ENCODE measurements at regions not wholly inside any gene's neighbourhood (a gene's known extent, or its start where the extent isn't known, plus 50 kb on each side); places are given as distances from the start of the nearest gene placed in this dataset.

DNA sequence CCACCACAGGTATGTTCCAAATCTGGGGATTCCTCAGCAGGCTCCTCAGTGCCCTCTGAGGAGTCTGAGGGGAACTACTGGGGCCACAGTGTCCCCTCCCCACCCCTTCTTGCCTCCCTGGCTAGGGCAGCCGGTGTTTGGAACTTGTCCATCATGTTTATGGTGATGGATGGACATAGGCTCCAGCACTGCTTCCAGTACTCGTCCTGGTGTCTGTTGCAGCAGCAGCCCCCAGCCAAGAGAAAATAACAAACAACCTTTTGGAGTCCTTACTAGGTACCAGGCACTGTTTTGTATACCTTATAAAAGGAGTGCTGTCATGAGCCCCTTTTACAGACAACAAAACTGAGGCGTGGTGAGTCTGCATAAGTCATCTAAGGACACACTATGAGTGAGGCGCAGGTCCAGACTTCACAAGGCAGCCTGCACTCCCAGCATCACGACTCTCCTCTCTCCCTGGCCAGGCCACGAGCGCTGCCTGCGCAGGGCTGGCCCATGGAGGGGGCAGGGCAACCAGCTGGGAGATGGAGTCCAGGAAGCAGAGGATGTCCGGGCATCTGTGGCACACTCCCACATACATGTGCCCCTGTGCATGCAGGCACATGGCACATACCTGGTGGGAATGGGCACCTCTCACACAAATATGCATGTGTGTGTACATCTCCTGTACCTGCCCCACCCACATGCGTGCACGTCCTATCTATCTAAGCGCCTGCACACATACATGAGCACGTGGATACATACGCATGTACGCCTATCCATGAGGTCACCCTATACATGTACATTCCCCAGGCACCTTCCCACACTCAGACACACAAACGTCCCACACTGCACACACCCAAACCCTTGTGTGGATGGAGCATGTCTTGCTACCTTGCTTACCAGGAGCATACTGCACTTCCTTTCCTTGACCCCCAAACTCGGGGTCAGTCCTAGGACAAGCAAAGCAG, 152.7 kb downstream of the VEGFA start:
- TF ChIP-seq CTCF (IDR thresholded peaks at IDR 0.05) (no peak), POLR2AphosphoS5 (IDR thresholded peaks at IDR 0.05) (no peak), POLR2A (IDR thresholded peaks at IDR 0.05) (no peak)

Measured in breast epithelium (tissue), 3 donors.